ENCODE measurements at regions not wholly inside any gene's neighbourhood (a gene's known extent, or its start where the extent isn't known, plus 50 kb on each side); places are given as distances from the start of the nearest gene placed in this dataset.

- intact Hi-C loops (cut with DNase I; ENCODE audit: low total_unique reads), result no loop called here
These were observed 666.7 kb upstream of the SGO1 start for GRCh38 chr3:20852712-20853111.

DNA sequence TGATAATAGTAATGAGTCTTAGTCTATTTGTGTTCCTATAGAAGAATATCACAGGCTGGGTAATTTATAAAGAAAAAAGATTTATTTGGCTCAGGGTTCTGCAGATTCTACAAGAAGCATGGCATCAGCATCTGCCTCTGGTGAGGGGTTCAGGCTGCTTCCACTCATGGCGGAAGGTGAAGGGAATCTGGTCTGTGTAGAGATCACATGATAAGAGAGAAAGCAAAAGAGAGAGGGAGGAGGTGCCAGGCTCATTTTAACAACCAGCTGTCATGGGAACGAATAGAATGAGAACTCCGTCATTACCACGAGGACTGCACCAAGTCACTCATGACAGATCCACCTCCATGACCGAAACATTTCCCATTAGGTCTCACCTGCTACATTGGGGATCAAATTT, 664.0 kb upstream of the SGO1 start:
- intact Hi-C loops (cut with DNase I; ENCODE audit: low total_unique reads), result no loop called here
- no peaks in the 10 kb centered on the region for H3K9me3 ChIP-seq
- no peaks in the 10 kb centered on the region for H3K27me3 ChIP-seq
- no peak overlapping the region for H3K27ac ChIP-seq
- TF ChIP-seq, protein P1, sequence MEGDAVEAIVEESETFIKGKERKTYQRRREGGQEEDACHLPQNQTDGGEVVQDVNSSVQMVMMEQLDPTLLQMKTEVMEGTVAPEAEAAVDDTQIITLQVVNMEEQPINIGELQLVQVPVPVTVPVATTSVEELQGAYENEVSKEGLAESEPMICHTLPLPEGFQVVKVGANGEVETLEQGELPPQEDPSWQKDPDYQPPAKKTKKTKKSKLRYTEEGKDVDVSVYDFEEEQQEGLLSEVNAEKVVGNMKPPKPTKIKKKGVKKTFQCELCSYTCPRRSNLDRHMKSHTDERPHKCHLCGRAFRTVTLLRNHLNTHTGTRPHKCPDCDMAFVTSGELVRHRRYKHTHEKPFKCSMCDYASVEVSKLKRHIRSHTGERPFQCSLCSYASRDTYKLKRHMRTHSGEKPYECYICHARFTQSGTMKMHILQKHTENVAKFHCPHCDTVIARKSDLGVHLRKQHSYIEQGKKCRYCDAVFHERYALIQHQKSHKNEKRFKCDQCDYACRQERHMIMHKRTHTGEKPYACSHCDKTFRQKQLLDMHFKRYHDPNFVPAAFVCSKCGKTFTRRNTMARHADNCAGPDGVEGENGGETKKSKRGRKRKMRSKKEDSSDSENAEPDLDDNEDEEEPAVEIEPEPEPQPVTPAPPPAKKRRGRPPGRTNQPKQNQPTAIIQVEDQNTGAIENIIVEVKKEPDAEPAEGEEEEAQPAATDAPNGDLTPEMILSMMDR (IDR thresholded peaks at IDR 0.05), result no peak
- TF ChIP-seq POLR2AphosphoS5 (IDR thresholded peaks at IDR 0.05), result no peak
- no peak for TF ChIP-seq POLR2A (IDR thresholded peaks at IDR 0.05)
- H3K36me3 ChIP-seq, result no peaks in the 10 kb centered on the region
- H3K4me3 ChIP-seq, result no peak overlapping the region
- no peak for DNase-seq (ENCODE audit: low spot score in 2 of 2)
- no peaks in the 10 kb centered on the region for H3K4me1 ChIP-seq

More at GRCh38 chr3:20852712-20853111, 666.7 kb upstream of the SGO1 start:
- Histone ChIP-seq H3K9me3 (no peaks in the 10 kb centered on the region), H3K4me3 (no peak overlapping the region), H3K27ac (no peak overlapping the region), H3K27me3 (no peaks in the 10 kb centered on the region), H3K36me3 (no peaks in the 10 kb centered on the region), H3K4me1 (no peaks in the 10 kb centered on the region)
- no peak for DNase-seq (ENCODE audit: low spot score in 2 of 2)
- TF ChIP-seq, protein P1 (IDR thresholded peaks at IDR 0.05), result no peak
- no peak for TF ChIP-seq POLR2AphosphoS5 (IDR thresholded peaks at IDR 0.05)

DNA sequence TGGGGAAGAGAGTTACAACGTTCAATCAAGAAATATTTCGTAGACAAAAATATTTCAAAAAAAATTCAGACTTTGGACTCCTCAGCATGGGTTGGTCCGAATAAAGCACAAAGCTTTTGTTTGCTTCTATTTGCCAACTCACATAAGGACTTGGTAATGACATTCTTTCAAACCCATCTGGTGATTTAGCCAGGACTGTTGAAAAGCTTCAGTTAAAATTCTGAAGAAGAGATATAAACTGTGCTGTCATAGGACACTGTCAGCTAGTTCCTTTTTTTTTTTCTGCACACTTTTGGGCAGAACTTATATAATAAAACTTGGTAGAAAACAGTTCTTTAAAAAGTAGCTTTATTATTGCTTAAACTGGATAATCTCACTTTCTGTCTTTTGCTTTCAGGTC, 660.8 kb upstream of the SGO1 start:
- no peak for TF ChIP-seq POLR2A (IDR thresholded peaks at IDR 0.05)
- TF ChIP-seq, protein P1 (IDR thresholded peaks at IDR 0.05), result no peak
- TF ChIP-seq POLR2AphosphoS5 (IDR thresholded peaks at IDR 0.05), result no peak
- no peaks in the 10 kb centered on the region for H3K27me3 ChIP-seq
- intact Hi-C loops (cut with DNase I; ENCODE audit: low total_unique reads), result no loop called here
- H3K36me3 ChIP-seq, result no peaks in the 10 kb centered on the region
- H3K9me3 ChIP-seq, result no peaks in the 10 kb centered on the region
- no peak overlapping the region for H3K4me3 ChIP-seq
- H3K4me1 ChIP-seq, result no peaks in the 10 kb centered on the region
- no peak for DNase-seq (ENCODE audit: low spot score in 2 of 2)
- H3K27ac ChIP-seq, result no peak overlapping the region

- intact Hi-C loops (cut with DNase I; ENCODE audit: low total_unique reads), result no loop called here
These were observed 660.1 kb upstream of the SGO1 start for GRCh38 chr3:20846066-20846465.

DNA sequence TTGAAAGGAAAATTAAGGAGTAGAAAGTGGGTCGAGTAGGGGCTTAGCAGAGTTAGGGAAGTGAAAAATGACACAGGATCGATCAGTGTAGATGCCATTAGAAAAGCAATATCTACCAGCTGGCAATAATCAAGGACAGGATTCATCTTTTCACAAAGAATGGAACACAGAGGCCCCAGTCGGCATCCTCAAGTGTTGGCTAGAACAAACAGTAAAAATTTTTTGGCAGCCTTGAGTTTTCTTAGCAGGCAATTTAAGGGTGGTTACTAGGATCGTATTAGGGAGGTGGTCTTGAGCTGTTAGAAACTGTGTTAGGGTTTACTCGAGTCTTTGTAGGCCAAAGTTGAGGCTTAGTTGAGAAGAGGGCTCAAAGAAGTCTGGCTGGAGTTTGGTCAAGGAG, 658.8 kb upstream of the SGO1 start:
- no peak for DNase-seq (ENCODE audit: low spot score in 2 of 2)
- no peak overlapping the region for H3K27ac ChIP-seq
- TF ChIP-seq, protein P1 (IDR thresholded peaks at IDR 0.05), result no peak
- TF ChIP-seq POLR2AphosphoS5 (IDR thresholded peaks at IDR 0.05) (no peak), POLR2A (IDR thresholded peaks at IDR 0.05) (no peak)
- intact Hi-C loops (cut with DNase I; ENCODE audit: low total_unique reads), result no loop called here
- H3K9me3 ChIP-seq, result no peaks in the 10 kb centered on the region
- no peaks in the 10 kb centered on the region for H3K27me3 ChIP-seq
- no peaks in the 10 kb centered on the region for H3K4me1 ChIP-seq
- no peaks in the 10 kb centered on the region for H3K36me3 ChIP-seq
- H3K4me3 ChIP-seq, result no peak overlapping the region

More at GRCh38 chr3:20846066-20846465, 660.1 kb upstream of the SGO1 start:
- H3K4me1 ChIP-seq, result no peaks in the 10 kb centered on the region
- TF ChIP-seq, protein P1 (IDR thresholded peaks at IDR 0.05), result no peak
- TF ChIP-seq POLR2AphosphoS5 (IDR thresholded peaks at IDR 0.05), result no peak
- no peak for TF ChIP-seq POLR2A (IDR thresholded peaks at IDR 0.05)
- no peak for DNase-seq (ENCODE audit: low spot score in 2 of 2)
- H3K36me3 ChIP-seq, result no peaks in the 10 kb centered on the region
- H3K4me3 ChIP-seq, result no peak overlapping the region
- H3K27me3 ChIP-seq, result no peaks in the 10 kb centered on the region
- H3K27ac ChIP-seq, result no peak overlapping the region
- no peaks in the 10 kb centered on the region for H3K9me3 ChIP-seq
